Fibroblast of villous mesenchyme (primary cell): ENCODE measurements at regions not wholly inside any gene's neighbourhood (a gene's known extent, or its start where the extent isn't known, plus 50 kb on each side); places are given as distances from the start of the nearest gene placed in this dataset. TPM values are rescaled to one million over a fixed set of nuclear protein-coding genes. Genes with fewer than 3 reads are reported as not detected.
"Not testable (repeated sequence)": the region's sequence is repeated elsewhere in the genome, so short reads cannot be mapped to it uniquely, and the experiment has no call there.

ENCODE experiments used
- DNase-seq: peaks from one replicate; pipeline ENCODE4 v3.0.0-alpha.2; 2010; ENCODE audit warnings: low read depth
- H3K4me3 ChIP-seq: 2 replicates; pipeline ENCODE4 v1.5.1; 2011; ENCODE audit warnings: low read depth, mild to moderate bottlenecking, low read length
- small RNA-seq: library from RNA; depleted of rRNA; stranded (forward); fragments of <200 nt; gene quantifications from one replicate; pipeline ENCODE3, GENCODE V24; 2012

DNA sequence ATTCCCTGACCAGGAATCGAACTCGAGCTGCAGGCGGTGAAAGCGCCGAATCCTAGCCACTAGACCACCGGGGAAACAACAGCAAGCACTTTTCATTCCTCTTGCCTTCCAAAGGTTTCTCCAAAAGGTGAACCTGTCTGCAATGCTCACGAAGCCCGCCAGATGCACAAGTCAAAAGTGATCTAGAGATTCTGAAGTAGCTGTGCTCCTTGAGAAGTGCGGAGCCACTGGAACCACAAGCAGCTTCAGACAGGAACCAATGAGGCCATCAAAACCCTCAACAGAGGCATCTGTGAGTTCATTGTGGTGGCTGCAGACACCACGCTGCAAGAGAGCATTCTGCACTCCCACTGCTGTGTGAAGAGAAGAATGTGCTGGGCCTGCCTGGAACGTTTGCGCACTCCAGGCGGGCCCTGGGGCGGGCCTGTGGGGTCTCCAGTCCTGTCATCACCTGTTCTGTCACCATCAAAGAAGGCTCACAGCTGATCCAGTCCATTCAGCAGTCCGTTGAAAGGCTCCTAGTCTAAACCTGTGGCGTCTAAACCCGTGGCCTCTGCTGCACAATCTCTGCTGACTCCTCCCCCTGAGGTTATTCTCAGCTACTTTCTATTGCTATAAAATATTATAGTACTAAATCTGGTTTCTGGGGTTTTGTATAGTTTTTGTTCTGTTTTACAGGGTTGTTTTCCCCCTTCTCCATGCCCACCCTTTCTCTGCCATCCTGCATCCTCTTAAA lies 89.5 kb upstream of the FCGR1A start:
- not testable (repeated sequence) for H3K4me3 ChIP-seq, DNase-seq

DNA sequence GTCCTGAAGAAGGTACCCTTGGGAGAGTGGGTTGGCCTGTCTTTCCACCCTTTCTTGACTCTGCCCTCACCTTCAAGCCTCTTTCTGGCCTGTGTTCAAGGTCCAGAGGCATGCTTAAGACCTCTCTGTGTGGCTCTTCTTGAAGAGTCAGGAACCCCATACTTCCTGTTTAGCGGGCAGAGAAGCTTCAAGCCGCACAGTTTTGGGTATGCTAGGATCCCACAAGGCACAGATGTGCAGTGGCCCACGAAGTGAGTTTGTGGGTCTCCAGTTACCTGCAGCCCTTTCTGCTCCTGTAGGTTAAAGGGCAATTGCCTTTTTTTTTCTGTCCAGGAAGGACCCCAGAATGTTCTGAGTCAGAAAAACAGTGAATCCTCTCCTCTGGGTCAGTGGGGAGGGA lies 87.4 kb upstream of the FCGR1A start:
- not testable (repeated sequence) for H3K4me3 ChIP-seq, DNase-seq

DNA sequence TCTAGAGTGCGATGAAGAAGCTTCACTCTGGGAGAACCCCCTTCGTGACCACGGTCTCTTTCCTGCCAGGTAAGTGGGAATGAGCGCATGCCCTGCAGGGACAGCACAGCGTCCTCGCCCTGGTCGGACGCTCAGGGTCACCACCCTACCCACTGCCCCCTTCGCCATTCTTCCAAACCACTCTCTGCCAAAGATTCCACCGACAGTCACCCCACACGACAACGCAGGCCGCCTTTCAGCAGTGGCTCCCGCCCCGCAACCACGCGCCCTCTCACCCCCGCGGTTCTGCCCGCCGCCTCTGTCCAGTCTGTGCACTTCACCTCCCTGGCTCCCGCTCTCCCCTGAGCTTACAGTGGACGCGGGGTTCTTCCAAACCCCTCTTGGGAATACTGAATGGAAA lies 82.3 kb upstream of the FCGR1A start:
- H3K4me3 ChIP-seq, DNase-seq: not testable (repeated sequence)

DNA sequence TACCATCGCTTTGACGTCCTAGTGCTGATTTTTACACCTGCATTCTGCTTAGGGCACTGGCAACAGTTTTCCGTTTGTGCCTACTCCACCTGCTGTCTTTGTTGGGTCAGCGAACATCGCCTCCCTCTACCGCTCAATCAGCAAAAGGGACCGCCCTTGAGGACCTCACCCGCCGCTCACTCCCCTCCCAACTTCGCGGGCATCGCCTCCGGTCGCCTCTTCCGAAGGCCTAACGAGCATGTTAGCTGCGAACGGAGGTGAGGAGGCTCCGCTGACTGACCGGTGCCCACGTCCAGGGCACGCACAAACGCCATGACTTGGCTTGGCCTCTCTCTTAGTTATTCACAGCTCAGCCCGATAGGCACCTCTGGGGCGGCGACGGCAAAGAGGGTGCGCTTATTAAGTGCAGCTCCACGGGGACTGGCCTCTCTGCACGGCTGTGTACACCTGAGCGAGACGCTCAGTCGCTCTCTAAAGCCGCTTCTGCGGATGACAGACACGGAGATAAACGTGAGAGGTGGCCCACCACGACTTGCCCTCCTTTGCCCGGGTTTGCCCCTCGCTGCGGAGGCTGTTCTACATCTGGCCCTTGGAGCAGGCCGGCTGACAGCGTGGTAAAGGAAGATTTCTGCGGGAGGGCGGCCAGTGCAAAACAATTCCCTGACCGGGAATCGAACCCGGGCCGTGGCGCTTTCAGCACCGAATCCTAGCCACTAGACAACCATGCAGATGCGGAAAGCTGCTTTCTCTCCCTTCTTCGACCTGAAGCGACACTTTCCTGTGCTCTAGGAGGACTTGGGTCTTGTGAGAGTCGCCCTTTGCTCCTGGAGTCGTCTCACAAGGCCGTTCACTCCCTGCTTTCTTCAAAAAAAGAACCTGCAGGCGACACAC lies 81.6 kb upstream of the FCGR1A start:
- not testable (repeated sequence) for H3K4me3 ChIP-seq

DNA sequence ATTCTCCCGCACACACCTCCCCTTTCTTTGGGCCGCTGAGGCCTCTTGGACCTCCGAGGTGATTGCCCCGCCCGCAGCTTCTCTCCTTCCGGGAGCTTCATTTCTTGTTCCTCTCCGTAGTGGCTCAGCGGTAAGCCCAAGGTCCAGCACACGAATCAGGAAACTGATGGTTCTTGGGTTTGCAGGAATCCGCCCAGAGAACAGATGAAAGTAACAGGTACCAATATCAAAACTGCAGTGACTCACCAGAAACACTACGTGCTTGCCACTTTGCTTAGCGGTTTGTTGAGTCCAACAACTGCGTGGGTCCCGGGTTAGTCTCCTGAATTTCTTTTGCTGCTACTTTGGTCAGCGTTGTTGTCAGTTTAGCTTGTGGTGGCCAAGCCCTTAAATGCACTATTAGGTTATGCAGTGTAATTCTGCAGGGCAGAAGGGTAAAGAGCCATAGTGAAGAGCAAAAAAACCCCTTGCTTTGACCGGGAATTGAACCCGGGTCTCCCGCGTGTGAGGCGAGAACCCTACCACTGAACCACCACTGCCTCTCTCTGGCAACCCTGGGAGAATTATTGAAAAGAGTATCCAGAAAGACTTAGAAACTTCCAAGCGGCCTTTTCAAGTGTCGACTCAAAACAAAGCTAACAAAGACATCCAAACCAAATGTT lies 74.2 kb upstream of the FCGR1A start:
- peak; percentile 83 for DNase-seq

More for the DNA sequence above, 81.6 kb upstream of the FCGR1A start:
- not testable (repeated sequence) for DNase-seq

DNA sequence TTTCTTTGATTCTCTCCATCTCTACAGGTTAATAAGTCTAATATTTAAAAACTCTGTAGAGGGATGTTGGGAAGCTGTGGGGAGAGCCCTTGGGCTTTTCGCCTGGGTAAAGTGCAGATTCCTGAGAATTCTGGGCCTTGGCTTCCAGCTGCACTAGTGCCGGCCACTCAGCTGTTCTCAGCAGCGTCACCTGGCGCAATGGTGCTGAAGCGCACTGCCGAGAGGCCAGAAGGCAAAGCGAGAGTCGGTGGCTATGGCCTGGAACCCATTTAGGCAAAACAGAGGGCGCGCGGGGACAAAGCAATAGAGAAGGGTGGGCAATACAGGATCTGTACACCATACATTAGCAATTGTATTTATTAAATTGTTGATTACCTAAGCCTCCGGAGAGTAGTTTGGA lies 70.8 kb upstream of the FCGR1A start:
- peak overlapping the region; percentile 34 for H3K4me3 ChIP-seq
- not testable (repeated sequence) for DNase-seq

More for the DNA sequence above, 74.2 kb upstream of the FCGR1A start:
- not testable (repeated sequence) for H3K4me3 ChIP-seq

DNA sequence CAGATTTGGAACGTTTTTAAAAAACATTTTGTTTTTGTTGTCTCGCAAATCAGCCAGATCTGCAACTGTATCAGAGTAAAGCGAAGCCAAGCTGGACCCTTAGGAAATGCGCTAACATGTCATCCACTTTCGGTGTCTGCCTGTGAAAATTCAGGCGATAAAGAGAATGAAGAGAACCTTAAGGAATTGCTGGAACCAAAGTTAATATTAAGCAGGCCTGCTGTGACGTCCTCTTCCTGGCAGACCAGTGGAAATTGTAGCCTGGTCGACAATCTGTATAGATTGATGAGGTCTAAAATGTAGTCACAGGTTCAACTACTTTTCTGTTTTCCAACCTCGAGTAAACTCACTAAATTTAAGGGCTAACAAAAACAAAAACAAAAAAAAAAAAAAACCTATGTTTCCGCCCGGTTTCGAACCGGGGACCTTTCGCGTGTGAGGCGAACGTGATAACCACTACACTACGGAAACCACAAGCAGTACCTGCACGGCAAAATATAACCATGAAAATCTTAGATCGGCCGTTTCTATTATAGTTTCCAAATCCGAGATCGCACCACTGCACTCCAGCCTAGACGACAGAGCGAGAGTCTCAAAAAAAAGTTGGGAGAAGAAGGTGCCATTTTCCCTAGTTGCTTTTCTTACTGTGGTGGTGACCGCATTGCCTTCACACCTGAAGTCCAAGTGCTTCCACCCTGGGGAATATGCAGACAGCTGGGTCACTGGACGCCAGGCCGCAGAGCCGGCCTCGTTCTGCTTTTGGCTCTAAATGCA lies 70.2 kb upstream of the FCGR1A start:
- H3K4me3 ChIP-seq, result peak overlapping the region; percentile 34
- peak; percentile 65 for DNase-seq

DNA sequence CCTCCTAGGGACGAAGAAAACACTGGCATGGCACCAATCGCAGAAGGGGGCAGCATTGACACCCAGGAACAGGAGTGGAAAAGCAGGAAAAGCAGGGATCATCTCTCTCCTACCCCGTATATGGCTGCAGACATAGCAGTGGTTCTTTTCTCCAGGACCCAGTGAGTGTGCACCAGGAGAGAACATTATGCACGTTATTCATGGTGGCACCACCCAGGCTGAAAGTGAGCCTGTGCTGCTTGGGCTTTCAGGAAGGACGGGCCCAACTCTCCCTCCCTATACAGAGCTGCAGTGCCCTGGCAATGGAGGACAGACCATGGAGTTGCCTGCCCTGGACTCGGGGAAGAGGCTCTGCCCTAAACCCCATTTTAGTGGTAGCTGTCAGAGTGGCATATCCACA lies 69.0 kb upstream of the FCGR1A start:
- DNase-seq, H3K4me3 ChIP-seq: not testable (repeated sequence)

DNA sequence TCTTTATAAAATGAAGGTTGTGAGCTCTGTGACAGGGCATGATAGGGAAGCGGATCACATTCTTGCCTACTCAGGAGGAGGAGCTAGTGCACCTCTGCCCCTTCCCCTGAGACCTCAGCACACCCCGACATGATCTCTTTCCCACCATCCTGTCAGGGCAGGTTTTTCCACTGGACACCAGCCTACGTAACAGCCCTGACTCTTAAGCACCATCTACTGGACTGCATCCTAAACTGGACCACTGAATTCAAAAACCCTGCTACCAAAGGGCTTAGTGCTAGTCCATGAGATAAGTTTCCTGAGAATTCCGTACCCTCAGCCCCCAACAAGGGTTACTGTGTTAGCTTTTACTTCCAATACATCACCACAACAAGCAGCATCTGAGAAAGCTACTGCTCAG lies 68.5 kb upstream of the FCGR1A start:
- not testable (repeated sequence) for DNase-seq, H3K4me3 ChIP-seq

DNA sequence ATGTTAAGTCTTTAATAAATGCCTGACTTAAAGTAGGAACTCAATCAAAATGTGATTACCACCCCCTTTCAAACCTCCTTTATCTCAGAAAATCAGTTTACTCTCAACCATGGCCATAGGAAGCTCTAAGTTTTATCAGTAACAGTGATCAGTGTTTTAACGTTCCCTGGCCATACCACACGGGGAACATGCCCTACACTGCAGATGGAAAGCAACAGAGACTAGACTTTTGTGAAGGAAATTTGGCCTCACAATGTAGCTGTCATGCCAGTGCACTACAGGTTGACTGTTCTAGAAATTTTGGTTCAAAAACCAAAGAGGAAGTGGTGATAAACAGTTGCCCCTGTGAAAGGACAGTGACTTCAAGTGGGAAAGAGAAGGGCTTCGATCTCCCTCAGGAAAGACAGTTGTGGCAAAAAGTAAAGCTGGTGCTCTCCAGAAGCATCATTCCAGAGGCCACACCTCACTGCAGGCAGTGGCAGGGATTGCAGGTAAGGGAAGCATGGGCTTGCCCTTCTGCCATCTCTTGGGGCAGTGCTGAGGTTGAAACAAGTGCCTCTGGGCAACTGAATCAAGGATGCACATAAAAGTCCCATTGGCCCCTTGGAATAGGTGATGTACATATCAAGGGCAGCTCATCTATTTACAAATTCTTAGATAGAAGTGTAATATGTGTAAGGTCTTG lies 57.7 kb upstream of the FCGR1A start:
- not testable (repeated sequence) for H3K4me3 ChIP-seq, DNase-seq

DNA sequence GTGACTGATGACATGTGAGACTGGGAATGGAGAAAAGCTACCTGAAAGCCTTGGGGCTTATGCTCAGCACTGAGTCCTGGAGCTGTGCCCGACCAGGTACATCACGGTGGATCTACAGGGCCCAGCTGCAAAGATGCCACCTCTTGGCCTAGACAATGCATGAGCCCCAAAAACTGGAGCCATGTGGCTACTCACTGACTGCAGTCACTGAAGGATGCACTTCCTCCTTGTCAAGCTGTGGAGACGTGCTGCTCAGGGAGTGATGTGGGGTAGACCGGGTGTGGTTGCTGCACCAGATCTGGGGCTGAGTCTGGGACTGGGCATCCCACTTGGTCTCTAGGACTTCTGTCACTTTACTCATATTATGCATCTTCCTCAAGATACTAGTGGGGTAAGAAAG lies 55.8 kb upstream of the FCGR1A start:
- DNase-seq, H3K4me3 ChIP-seq: not testable (repeated sequence)

DNA sequence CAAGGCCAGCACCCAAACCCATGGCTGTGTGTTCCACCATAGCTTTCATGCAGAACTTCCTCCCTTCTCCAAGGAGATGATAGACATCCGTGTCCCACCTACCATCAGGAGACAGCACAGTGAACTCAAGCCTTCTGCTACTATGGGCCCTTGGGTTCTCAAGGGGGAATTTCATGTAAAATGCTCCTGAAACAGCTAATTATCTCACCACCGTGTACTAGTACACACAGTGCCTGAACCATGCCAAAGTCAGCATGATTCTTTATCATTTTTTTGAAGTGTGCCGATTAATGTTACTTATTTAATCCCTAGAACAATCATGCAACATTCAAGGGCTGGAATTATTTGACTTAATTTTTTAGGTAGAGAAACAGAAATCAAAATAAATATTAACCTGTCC lies 53.9 kb upstream of the FCGR1A start:
- H3K4me3 ChIP-seq, DNase-seq: not testable (repeated sequence)

Small RNA genes in the stretch of these regions (small RNA-seq; reads per million reads assigned to genes)
- gene RF00003 (67.7 reads per million, percentile 96 among the genes with 10 or more reads in this experiment), gene RNU1-68P (not detected)
